ENCODE measurements at regions not wholly inside any gene's neighbourhood (a gene's known extent, or its start where the extent isn't known, plus 50 kb on each side); places are given as distances from the start of the nearest gene placed in this dataset.

DNA sequence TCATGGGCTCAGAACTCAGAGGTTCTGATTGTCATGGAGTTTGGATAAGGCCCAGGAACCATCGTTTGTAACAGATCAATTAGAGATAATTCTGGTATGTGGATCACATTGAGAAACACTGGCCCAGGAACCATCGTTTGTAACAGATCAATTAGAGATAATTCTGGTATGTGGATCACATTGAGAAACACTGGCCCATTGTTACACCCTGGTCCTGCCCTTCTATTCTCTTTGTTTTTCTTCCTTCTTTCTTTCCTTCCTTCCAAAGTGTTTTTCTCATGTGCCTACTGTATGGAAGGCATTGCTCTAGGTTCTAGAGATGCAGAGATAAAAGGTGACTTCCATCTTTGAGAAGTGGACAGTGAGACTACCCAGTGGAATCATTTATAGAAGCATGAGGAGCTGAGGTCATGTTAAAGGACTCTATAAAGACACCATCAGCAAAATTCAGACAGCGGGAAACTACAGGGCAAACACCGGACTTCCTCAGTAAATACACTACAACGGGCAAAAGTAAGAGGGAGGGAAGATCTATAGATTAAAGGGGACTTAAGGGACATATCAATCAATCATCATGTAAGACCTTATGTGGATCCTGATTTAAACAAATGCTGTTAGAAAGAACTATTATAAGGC, 153.8 kb downstream of the UNC5CL start:
- no TSS peak for BruUV-seq (replicated peaks)
- Histone ChIP-seq H3K4me1 (replicated peaks in 1 of 2; ENCODE audit: control insufficient read depth in 2 of 2, insufficient read depth in 2 of 2, low read length in 2 of 2) (no peaks in the 10 kb centered on the region), H4K20me1 (replicated peaks; ENCODE audit: control insufficient read depth, insufficient read depth, low read length) (no peaks in the 10 kb centered on the region), H3K9me3 (replicated peaks; ENCODE audit: control insufficient read depth, insufficient read depth, low read depth, low read length) (no peaks in the 10 kb centered on the region), H3K27me3 (ENCODE audit: control insufficient read depth in 2 of 2, insufficient read depth in 2 of 2, low read length in 2 of 2) (peaks cover 5 to 18% of the 10 kb centered on the region in 2 experiments; a peak in 3 of 5 replicates), H3K4me3 (no peak overlapping the region), H3K27ac (ENCODE audit: extremely low read depth, low read depth, low read length) (no peak overlapping the region), H3K79me2 (ENCODE audit: control insufficient read depth, insufficient read depth, low read length) (no peaks in the 10 kb centered on the region), H3K9ac (ENCODE audit: insufficient read depth in 1 of 2, low read depth in 2 of 2, low read length in 2 of 2) (no peak overlapping the region), H3K36me3 (ENCODE audit: control insufficient read depth, insufficient read depth, low read length) (no peaks in the 10 kb centered on the region), H2AFZ (ENCODE audit: low read depth, low read length) (no peak overlapping the region), H3K9me1 (ENCODE audit: control insufficient read depth, insufficient read depth, low read length) (no peaks in the 10 kb centered on the region), H3K4me2 (ENCODE audit: insufficient read depth, low read length) (no peak overlapping the region)
- TF ChIP-seq KDM5B (IDR thresholded peaks at IDR 0.05; ENCODE audit: insufficient replicate concordance, low read depth, low read length) = no peak
- TF ChIP-seq TBP (optimal IDR thresholded peaks at IDR 0.05; ENCODE audit: low read depth, low read length) = no peak
- TF ChIP-seq SLC30A9 (CRISPR knock-in tag; IDR thresholded peaks at IDR 0.05) = no peak
- TF ChIP-seq C11orf30 (IDR thresholded peaks at IDR 0.05; ENCODE audit: low read depth) = peak; percentile 10; the same call in 1 of the 2 replicates
- peak; percentile 40; the same call in 1 of the 2 replicates for TF ChIP-seq ZNF316 (IDR thresholded peaks at IDR 0.05)
- TF ChIP-seq ZNF696 (CRISPR knock-in tag; conservative IDR thresholded peaks at IDR 0.05) = no peak
- TF ChIP-seq FOXJ3 (CRISPR knock-in tag; IDR thresholded peaks at IDR 0.05) = no peak
- 0 out of 2 replicates have a peak, but pooled peaks have one; percentile 16 for TF ChIP-seq MAFG (tag; conservative IDR thresholded peaks at IDR 0.05)
- TF ChIP-seq ZNF282 (CRISPR knock-in tag; IDR thresholded peaks at IDR 0.05) = no peak
- TF ChIP-seq, protein P1, sequence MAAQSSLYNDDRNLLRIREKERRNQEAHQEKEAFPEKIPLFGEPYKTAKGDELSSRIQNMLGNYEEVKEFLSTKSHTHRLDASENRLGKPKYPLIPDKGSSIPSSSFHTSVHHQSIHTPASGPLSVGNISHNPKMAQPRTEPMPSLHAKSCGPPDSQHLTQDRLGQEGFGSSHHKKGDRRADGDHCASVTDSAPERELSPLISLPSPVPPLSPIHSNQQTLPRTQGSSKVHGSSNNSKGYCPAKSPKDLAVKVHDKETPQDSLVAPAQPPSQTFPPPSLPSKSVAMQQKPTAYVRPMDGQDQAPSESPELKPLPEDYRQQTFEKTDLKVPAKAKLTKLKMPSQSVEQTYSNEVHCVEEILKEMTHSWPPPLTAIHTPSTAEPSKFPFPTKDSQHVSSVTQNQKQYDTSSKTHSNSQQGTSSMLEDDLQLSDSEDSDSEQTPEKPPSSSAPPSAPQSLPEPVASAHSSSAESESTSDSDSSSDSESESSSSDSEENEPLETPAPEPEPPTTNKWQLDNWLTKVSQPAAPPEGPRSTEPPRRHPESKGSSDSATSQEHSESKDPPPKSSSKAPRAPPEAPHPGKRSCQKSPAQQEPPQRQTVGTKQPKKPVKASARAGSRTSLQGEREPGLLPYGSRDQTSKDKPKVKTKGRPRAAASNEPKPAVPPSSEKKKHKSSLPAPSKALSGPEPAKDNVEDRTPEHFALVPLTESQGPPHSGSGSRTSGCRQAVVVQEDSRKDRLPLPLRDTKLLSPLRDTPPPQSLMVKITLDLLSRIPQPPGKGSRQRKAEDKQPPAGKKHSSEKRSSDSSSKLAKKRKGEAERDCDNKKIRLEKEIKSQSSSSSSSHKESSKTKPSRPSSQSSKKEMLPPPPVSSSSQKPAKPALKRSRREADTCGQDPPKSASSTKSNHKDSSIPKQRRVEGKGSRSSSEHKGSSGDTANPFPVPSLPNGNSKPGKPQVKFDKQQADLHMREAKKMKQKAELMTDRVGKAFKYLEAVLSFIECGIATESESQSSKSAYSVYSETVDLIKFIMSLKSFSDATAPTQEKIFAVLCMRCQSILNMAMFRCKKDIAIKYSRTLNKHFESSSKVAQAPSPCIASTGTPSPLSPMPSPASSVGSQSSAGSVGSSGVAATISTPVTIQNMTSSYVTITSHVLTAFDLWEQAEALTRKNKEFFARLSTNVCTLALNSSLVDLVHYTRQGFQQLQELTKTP (IDR thresholded peaks at IDR 0.05; ENCODE audit: low read depth in 1 of 2, partially characterized antibody in 2 of 2) = no peak
- no peak for TF ChIP-seq ZNF121 (CRISPR knock-in tag; conservative IDR thresholded peaks at IDR 0.05)
- TF ChIP-seq, protein P2, sequence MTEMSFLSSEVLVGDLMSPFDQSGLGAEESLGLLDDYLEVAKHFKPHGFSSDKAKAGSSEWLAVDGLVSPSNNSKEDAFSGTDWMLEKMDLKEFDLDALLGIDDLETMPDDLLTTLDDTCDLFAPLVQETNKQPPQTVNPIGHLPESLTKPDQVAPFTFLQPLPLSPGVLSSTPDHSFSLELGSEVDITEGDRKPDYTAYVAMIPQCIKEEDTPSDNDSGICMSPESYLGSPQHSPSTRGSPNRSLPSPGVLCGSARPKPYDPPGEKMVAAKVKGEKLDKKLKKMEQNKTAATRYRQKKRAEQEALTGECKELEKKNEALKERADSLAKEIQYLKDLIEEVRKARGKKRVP (CRISPR knock-in tag; IDR thresholded peaks at IDR 0.05) = no peak
- no peak for TF ChIP-seq BRD4 (IDR thresholded peaks at IDR 0.05)
- no peak for TF ChIP-seq COPS2 (conservative IDR thresholded peaks at IDR 0.05)
- no peak for TF ChIP-seq NCOA2 (IDR thresholded peaks at IDR 0.05; ENCODE audit: partially characterized antibody in 2 of 2)
- TF ChIP-seq, protein P3, sequence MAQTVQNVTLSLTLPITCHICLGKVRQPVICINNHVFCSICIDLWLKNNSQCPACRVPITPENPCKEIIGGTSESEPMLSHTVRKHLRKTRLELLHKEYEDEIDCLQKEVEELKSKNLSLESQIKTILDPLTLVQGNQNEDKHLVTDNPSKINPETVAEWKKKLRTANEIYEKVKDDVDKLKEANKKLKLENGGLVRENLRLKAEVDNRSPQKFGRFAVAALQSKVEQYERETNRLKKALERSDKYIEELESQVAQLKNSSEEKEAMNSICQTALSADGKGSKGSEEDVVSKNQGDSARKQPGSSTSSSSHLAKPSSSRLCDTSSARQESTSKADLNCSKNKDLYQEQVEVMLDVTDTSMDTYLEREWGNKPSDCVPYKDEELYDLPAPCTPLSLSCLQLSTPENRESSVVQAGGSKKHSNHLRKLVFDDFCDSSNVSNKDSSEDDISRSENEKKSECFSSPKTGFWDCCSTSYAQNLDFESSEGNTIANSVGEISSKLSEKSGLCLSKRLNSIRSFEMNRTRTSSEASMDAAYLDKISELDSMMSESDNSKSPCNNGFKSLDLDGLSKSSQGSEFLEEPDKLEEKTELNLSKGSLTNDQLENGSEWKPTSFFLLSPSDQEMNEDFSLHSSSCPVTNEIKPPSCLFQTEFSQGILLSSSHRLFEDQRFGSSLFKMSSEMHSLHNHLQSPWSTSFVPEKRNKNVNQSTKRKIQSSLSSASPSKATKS (CRISPR knock-in tag; IDR thresholded peaks at IDR 0.05) = no peak
- intact Hi-C loops (cut with micrococcal nuclease) (no loop called here), in situ Hi-C loops (cut with MboI) (no loop called here)
- peak; percentile 64 for FAIRE-seq
- CTCF ChIA-PET (ENCODE audit: low intra/inter-chr PET ratio) = no interaction called here
- under 1% methylated on average over 5 of the region's 5 CpGs for WGBS (ENCODE audit: insufficient coverage, low coverage, missing lambda C conversion rate)
- no peak for ATAC-seq
- no peak for DNase-seq (ENCODE audit: extremely low read depth in 1 of 4, low spot score in 3 of 4)
- POLR2A ChIA-PET = no interaction called here
